HCT116 (cell line): ENCODE measurements at regions not wholly inside any gene's neighbourhood (a gene's known extent, or its start where the extent isn't known, plus 50 kb on each side); places are given as distances from the start of the nearest gene placed in this dataset.

ENCODE experiments used
- ATAC-seq: fragments of 200-7000 bp; cut with Tn5 transposase; 2 replicates; pipeline ENCODE4 v1.9.1; 2020; ENCODE audit warnings: mild to moderate bottlenecking, moderate library complexity
- BruUV-seq: library from RNA; stranded (reverse); fragments of 400-500 nt; replicated peaks from 2 replicates; lab custom pipeline; 2021; lab: Mats Ljungman, UMichigan
- CTCF ChIA-PET: fragments of 300-600 bp; sonication (Branson Sonifier 250); formaldehyde crosslinking; loops from one replicate; lab custom pipeline; 2021; ENCODE audit warnings: antibody characterized with exemption; lab: Charles Lee
- POLR2A ChIA-PET: fragments of 300-600, 350-600 bp; sonication (Branson Sonifier 250); formaldehyde crosslinking; loops from one replicate; lab custom pipeline; 2021; ENCODE audit warnings: antibody characterized with exemption; lab: Charles Lee
- RAD21 ChIA-PET, 2 experiments: fragments of 300-600 bp; sonication (Branson Sonifier 250); formaldehyde crosslinking; loops; one replicate each; lab custom pipeline; 2023; ENCODE audit warnings: low total read pairs in 2 of 2; ENCODE audit not compliant: uncharacterized antibody in 2 of 2, unreplicated experiment in 2 of 2, low non-redundant PET in 1 of 2; lab: Charles Lee
- DNase-seq: peaks from one replicate; pipeline ENCODE4 v3.0.0-alpha.2; 2010; ENCODE audit warnings: low read depth, low spot score
- H2AFZ ChIP-seq: fragments of 200-600 bp; shearing (Covaris generic), sonication (generic); 2 replicates; pipeline ENCODE4 v1.6.1; 2017; ENCODE audit warnings: low read depth, mixed run types, mixed read lengths, antibody characterized with exemption, low read length; ENCODE audit not compliant: poor library complexity, severe bottlenecking
- H3K27ac ChIP-seq: 2 replicates; pipeline ENCODE4 v1.5.1; 2012; ENCODE audit warnings: low read depth, low read length
- H3K27me3 ChIP-seq: fragments of 200-600 bp; sonication (generic); 2 replicates; pipeline ENCODE4 v1.6.1; 2016; ENCODE audit warnings: mixed run types, low read length, mixed read lengths; ENCODE audit not compliant: insufficient read depth
- H3K36me3 ChIP-seq, 2 experiments: fragments of 200-500 bp in 1 of 2; fragments of 200-600 bp in 1 of 2; sonication (Bioruptor generic) in 1 of 2; sonication (generic) in 1 of 2; 2 replicates each; pipeline versions ENCODE4 v1.5.1 to v1.6.1; 2014 to 2016; ENCODE audit warnings: low read length in 2 of 2, inconsistent platforms in 1 of 2, mixed read lengths in 1 of 2, mixed run types in 1 of 2; ENCODE audit not compliant: insufficient read depth in 2 of 2, control insufficient read depth in 1 of 2
- H3K4me1 ChIP-seq, 2 experiments: fragments of 200-600 bp in 1 of 2; sonication (generic) in 1 of 2; 2 replicates each; pipeline versions ENCODE4 v1.5.1 to v1.6.1; 2012 to 2017; ENCODE audit warnings: low read length in 2 of 2, inconsistent platforms in 1 of 2, mild to moderate bottlenecking in 1 of 2, mixed read lengths in 1 of 2, mixed run types in 1 of 2, moderate library complexity in 1 of 2; ENCODE audit not compliant: insufficient read depth in 2 of 2, control insufficient read depth in 1 of 2
- H3K4me2 ChIP-seq: fragments of 200-600 bp; sonication (generic); 2 replicates; pipeline ENCODE4 v1.6.1; 2017; ENCODE audit warnings: mixed run types, low read length, mixed read lengths
- H3K4me3 ChIP-seq, 2 experiments: fragments of 200-600 bp in 1 of 2; sonication (generic) in 1 of 2; replicated peaks in 1 of 2; 2 replicates each; pipeline ENCODE4 v1.5.1; 2011 to 2016; ENCODE audit warnings: low read length in 2 of 2, control low read depth in 1 of 2, low read depth in 1 of 2, mild to moderate bottlenecking in 1 of 2, mixed read lengths in 1 of 2, mixed run types in 1 of 2
- H3K79me2 ChIP-seq: fragments of 200-600 bp; sonication (generic); 2 replicates; pipeline ENCODE4 v1.6.1; 2017; ENCODE audit warnings: mild to moderate bottlenecking, mixed run types, low read length, moderate library complexity, mixed read lengths; ENCODE audit not compliant: insufficient read depth
- H3K9ac ChIP-seq: fragments of 200-600 bp; sonication (generic); 2 replicates; pipeline ENCODE4 v1.6.1; 2016; ENCODE audit warnings: low read length, mixed read lengths
- H3K9me2 ChIP-seq: fragments of 200-600 bp; sonication (generic), shearing (Covaris generic); 2 replicates; pipeline ENCODE4 v1.6.1; 2017; ENCODE audit warnings: mixed run types, mild to moderate bottlenecking, moderate library complexity; ENCODE audit not compliant: insufficient read depth
- H3K9me3 ChIP-seq, 2 experiments: fragments of 200-500 bp in 1 of 2; fragments of 200-600 bp in 1 of 2; sonication (Bioruptor generic) in 1 of 2; sonication (generic) in 1 of 2; 2 replicates each; pipeline ENCODE4 v1.6.1; 2014 to 2017; ENCODE audit warnings: low read length in 2 of 2, mixed read lengths in 2 of 2, inconsistent platforms in 1 of 2, low read depth in 1 of 2, mild to moderate bottlenecking in 1 of 2, mixed run types in 1 of 2, moderate library complexity in 1 of 2; ENCODE audit not compliant: control insufficient read depth in 1 of 2, insufficient read depth in 1 of 2
- H4K20me1 ChIP-seq: fragments of 200-600 bp; sonication (generic), shearing (Covaris generic); 2 replicates; pipeline ENCODE4 v1.6.1; 2017; ENCODE audit warnings: mixed run types, mild to moderate bottlenecking, moderate library complexity; ENCODE audit not compliant: insufficient read depth
- ATF3 ChIP-seq: IDR thresholded peaks from 2 replicates; pipeline ENCODE4 v1.6.1; 2012
- CBX3 ChIP-seq: IDR thresholded peaks from 2 replicates; pipeline ENCODE4 v1.6.1; 2012; ENCODE audit warnings: low read depth
- ELF1 ChIP-seq: IDR thresholded peaks from 2 replicates; pipeline ENCODE4 v1.6.1; 2012; ENCODE audit warnings: low read depth, borderline replicate concordance
- EZH2 ChIP-seq: fragments of 200-600 bp; sonication (generic); IDR thresholded peaks from 2 replicates; pipeline ENCODE4 v1.6.1; 2017; ENCODE audit warnings: antibody characterized with exemption, mixed run types
- EZH2phosphoT487 ChIP-seq: fragments of 200-600 bp; IDR thresholded peaks from 2 replicates; pipeline ENCODE4 v1.6.1; 2018; ENCODE audit warnings: antibody characterized with exemption, borderline replicate concordance
- FOSL1 ChIP-seq: IDR thresholded peaks from 2 replicates; pipeline ENCODE4 v1.6.1; 2012; ENCODE audit warnings: low read depth
- JUND ChIP-seq: IDR thresholded peaks from 2 replicates; pipeline ENCODE4 v1.6.1; 2012
- POLR2AphosphoS5 ChIP-seq: IDR thresholded peaks from 2 replicates; pipeline ENCODE4 v1.6.1; 2011; ENCODE audit warnings: mild to moderate bottlenecking, low read depth, low read length, moderate library complexity
- REST ChIP-seq: IDR thresholded peaks from 2 replicates; pipeline ENCODE4 v1.6.1; 2012; ENCODE audit warnings: low read depth
- SP1 ChIP-seq: IDR thresholded peaks from 2 replicates; pipeline ENCODE4 v1.6.1; 2012; ENCODE audit warnings: low read depth
- SRF ChIP-seq: IDR thresholded peaks from 2 replicates; pipeline ENCODE4 v1.6.1; 2012; ENCODE audit warnings: low read depth
- TCF7L2 ChIP-seq: IDR thresholded peaks from 2 replicates; pipeline ENCODE4 v1.7.0; 2011; ENCODE audit warnings: borderline replicate concordance, inconsistent platforms; ENCODE audit not compliant: insufficient read depth, insufficient read length; ENCODE audit errors: extremely low read depth
- YY1 ChIP-seq: IDR thresholded peaks from 2 replicates; pipeline ENCODE4 v1.6.1; 2011; ENCODE audit warnings: low read length, low read depth, moderate library complexity, mild to moderate bottlenecking; ENCODE audit not compliant: insufficient replicate concordance; ENCODE audit errors: extremely low read depth
- ZFX ChIP-seq: fragments of 450-650 bp; IDR thresholded peaks from 2 replicates; pipeline ENCODE4 v1.6.1; 2017
- ZNF274 ChIP-seq: fragments of 200-500 bp; sonication (Bioruptor generic); IDR thresholded peaks from 2 replicates; pipeline ENCODE4 v1.6.1; 2014; ENCODE audit warnings: mild to moderate bottlenecking, low read depth, low read length, inconsistent platforms
- intact Hi-C: fragments of 100-400 bp; cut with micrococcal nuclease; formaldehyde crosslinking; loops from 2 replicates; pipeline ENCODE4 v1.10.0; 2022
- TF ChIP-seq, protein P1 (sequence below), 3 experiments: fragments of 200-600 bp in 1 of 3; sonication (generic) in 1 of 3; IDR thresholded peaks in 2 of 3; conservative IDR thresholded peaks in 1 of 3; 2 replicates each; pipeline ENCODE4 v1.5.1; 2012 to 2017; ENCODE audit warnings: low read depth in 2 of 3, low read length in 2 of 3, antibody characterized with exemption in 1 of 3, borderline replicate concordance in 1 of 3, control low read depth in 1 of 3, mild to moderate bottlenecking in 1 of 3, mixed read lengths in 1 of 3, mixed run types in 1 of 3, moderate library complexity in 1 of 3; ENCODE audit not compliant: insufficient read depth in 1 of 3
- TF ChIP-seq, protein P2 (sequence below): IDR thresholded peaks from 2 replicates; pipeline ENCODE4 v1.6.1; 2011; ENCODE audit warnings: mild to moderate bottlenecking, low read length, moderate library complexity; ENCODE audit not compliant: insufficient replicate concordance; ENCODE audit errors: extremely low read depth
- TF ChIP-seq, protein P3 (sequence below): IDR thresholded peaks from 2 replicates; pipeline ENCODE4 v1.6.1; 2012

DNA sequence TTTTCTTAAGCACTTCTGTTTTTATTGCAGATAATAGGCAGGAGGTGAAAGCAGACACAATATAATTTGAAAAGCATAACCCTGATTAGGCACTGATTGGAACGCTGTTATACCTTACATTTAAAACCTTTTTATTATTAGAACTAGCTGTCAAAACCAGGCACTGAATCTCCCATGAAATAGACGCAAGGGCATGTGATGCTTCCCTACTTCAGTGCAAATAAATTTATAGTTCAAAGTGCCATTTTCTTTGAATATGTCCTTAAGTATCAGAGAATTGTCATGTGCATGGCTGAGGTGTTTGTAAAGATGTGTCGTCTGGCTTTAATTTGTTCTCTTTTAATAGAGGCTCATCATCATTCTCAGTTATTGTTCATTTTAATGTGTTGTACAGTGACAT, 386.0 kb downstream of the NR2F2 start:
- Histone ChIP-seq H3K4me3 (no peak overlapping the region), H3K9me3 (no peaks in the 10 kb centered on the region), H2AFZ (no peak overlapping the region), H3K9me2 (no peaks in the 10 kb centered on the region), H3K4me2 (no peak overlapping the region), H3K9ac (no peak overlapping the region), H4K20me1 (no peaks in the 10 kb centered on the region), H3K36me3 (no peaks in the 10 kb centered on the region), H3K79me2 (no peaks in the 10 kb centered on the region), H3K27me3 (no peaks in the 10 kb centered on the region), H3K27ac (no peak overlapping the region), H3K4me1 (no peaks in the 10 kb centered on the region)
- ATAC-seq (no peak), DNase-seq (no peak)
- intact Hi-C loops: no loop called here
- TF ChIP-seq REST (no peak), ZNF274 (no peak), ELF1 (no peak), YY1 (no peak), ATF3 (no peak), SRF (no peak), SP1 (no peak), EZH2phosphoT487 (no peak), FOSL1 (no peak), EZH2 (no peak), POLR2AphosphoS5 (no peak), CBX3 (no peak), ZFX (no peak), JUND (no peak), TCF7L2 (no peak)
- TF ChIP-seq, protein P1, sequence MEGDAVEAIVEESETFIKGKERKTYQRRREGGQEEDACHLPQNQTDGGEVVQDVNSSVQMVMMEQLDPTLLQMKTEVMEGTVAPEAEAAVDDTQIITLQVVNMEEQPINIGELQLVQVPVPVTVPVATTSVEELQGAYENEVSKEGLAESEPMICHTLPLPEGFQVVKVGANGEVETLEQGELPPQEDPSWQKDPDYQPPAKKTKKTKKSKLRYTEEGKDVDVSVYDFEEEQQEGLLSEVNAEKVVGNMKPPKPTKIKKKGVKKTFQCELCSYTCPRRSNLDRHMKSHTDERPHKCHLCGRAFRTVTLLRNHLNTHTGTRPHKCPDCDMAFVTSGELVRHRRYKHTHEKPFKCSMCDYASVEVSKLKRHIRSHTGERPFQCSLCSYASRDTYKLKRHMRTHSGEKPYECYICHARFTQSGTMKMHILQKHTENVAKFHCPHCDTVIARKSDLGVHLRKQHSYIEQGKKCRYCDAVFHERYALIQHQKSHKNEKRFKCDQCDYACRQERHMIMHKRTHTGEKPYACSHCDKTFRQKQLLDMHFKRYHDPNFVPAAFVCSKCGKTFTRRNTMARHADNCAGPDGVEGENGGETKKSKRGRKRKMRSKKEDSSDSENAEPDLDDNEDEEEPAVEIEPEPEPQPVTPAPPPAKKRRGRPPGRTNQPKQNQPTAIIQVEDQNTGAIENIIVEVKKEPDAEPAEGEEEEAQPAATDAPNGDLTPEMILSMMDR (IDR thresholded peaks at IDR 0.05 in 2 of 3, conservative IDR thresholded peaks at IDR 0.05 in 1 of 3; ENCODE audit: borderline replicate concordance in 1 of 3, insufficient read depth in 1 of 3, low read depth in 2 of 3, low read length in 2 of 3): no peak
- TF ChIP-seq, protein P2, sequence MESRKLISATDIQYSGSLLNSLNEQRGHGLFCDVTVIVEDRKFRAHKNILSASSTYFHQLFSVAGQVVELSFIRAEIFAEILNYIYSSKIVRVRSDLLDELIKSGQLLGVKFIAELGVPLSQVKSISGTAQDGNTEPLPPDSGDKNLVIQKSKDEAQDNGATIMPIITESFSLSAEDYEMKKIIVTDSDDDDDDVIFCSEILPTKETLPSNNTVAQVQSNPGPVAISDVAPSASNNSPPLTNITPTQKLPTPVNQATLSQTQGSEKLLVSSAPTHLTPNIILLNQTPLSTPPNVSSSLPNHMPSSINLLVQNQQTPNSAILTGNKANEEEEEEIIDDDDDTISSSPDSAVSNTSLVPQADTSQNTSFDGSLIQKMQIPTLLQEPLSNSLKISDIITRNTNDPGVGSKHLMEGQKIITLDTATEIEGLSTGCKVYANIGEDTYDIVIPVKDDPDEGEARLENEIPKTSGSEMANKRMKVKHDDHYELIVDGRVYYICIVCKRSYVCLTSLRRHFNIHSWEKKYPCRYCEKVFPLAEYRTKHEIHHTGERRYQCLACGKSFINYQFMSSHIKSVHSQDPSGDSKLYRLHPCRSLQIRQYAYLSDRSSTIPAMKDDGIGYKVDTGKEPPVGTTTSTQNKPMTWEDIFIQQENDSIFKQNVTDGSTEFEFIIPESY: no peak
- TF ChIP-seq, protein P3, sequence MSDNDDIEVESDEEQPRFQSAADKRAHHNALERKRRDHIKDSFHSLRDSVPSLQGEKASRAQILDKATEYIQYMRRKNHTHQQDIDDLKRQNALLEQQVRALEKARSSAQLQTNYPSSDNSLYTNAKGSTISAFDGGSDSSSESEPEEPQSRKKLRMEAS: no peak
- no TSS peak for BruUV-seq
- ChIA-PET RAD21 (no interaction called here), CTCF (no interaction called here), POLR2A (no interaction called here)
